Loucy (cell line): ENCODE measurements at regions not wholly inside any gene's neighbourhood (a gene's known extent, or its start where the extent isn't known, plus 50 kb on each side); places are given as distances from the start of the nearest gene placed in this dataset.

ENCODE experiments used
- H2AFZ ChIP-seq: fragments of 200-600 bp; sonication (generic); 2 replicates; pipeline ENCODE4 v1.6.0; 2016; ENCODE audit warnings: antibody characterized with exemption, mild to moderate bottlenecking, low read length, moderate library complexity
- H3F3A ChIP-seq: fragments of 200-600 bp; 2 replicates; pipeline ENCODE4 v1.6.0; 2016; ENCODE audit warnings: antibody characterized with exemption, low read depth, mild to moderate bottlenecking
- H3K27me3 ChIP-seq: fragments of 200-600 bp; sonication (generic); 2 replicates; pipeline ENCODE4 v1.6.1; 2014; ENCODE audit warnings: low read length, mild to moderate bottlenecking; ENCODE audit not compliant: insufficient read depth, poor library complexity, severe bottlenecking
- H3K36me3 ChIP-seq: fragments of 200-600 bp; sonication (generic); 2 replicates; pipeline ENCODE4 v1.6.1; 2016; ENCODE audit warnings: low read length; ENCODE audit not compliant: insufficient read depth
- H3K4me1 ChIP-seq: fragments of 200-600 bp; sonication (generic); 2 replicates; pipeline ENCODE4 v1.5.1; 2014; ENCODE audit warnings: low read length, mild to moderate bottlenecking; ENCODE audit not compliant: insufficient read depth, poor library complexity, severe bottlenecking
- H3K4me2 ChIP-seq: fragments of 200-600 bp; sonication (generic); 2 replicates; pipeline ENCODE4 v1.6.0; 2014; ENCODE audit warnings: antibody characterized with exemption, low read length, low read depth, mild to moderate bottlenecking; ENCODE audit not compliant: poor library complexity, severe bottlenecking
- H3K4me3 ChIP-seq: fragments of 200-600 bp; sonication (generic); 2 replicates; pipeline ENCODE4 v1.5.1; 2014; ENCODE audit warnings: low read length, mild to moderate bottlenecking, mixed read lengths; ENCODE audit not compliant: poor library complexity, severe bottlenecking
- H3K79me2 ChIP-seq: fragments of 200-600 bp; sonication (generic); 2 replicates; pipeline ENCODE4 v1.6.1; 2014; ENCODE audit warnings: low read length; ENCODE audit not compliant: insufficient read depth
- H3K9ac ChIP-seq: fragments of 200-600 bp; sonication (generic); 2 replicates; pipeline ENCODE4 v1.6.0; 2014; ENCODE audit warnings: mild to moderate bottlenecking, low read depth, low read length, moderate library complexity; ENCODE audit not compliant: poor library complexity, severe bottlenecking
- H3K9me2 ChIP-seq: fragments of 200-600 bp; sonication (generic); replicated peaks from 2 replicates; pipeline ENCODE4 v1.6.1; 2016; ENCODE audit warnings: low read depth, low read length, mixed read lengths
- H3K9me3 ChIP-seq: fragments of 200-600 bp; sonication (generic); 2 replicates; pipeline ENCODE4 v1.6.1; 2014; ENCODE audit warnings: mild to moderate bottlenecking, antibody characterized with exemption, low read length, low read depth; ENCODE audit not compliant: insufficient read depth
- H4K20me1 ChIP-seq: fragments of 200-600 bp; sonication (generic); 2 replicates; pipeline ENCODE4 v1.6.0; 2014; ENCODE audit warnings: antibody characterized with exemption, low read length, mild to moderate bottlenecking; ENCODE audit not compliant: insufficient read depth, poor library complexity, severe bottlenecking
- CTCF ChIP-seq: fragments of 200-600 bp; sonication (generic); conservative IDR thresholded peaks from 2 replicates; pipeline ENCODE4 v1.5.1; 2014; ENCODE audit warnings: mild to moderate bottlenecking, antibody characterized with exemption, low read length
- EZH2phosphoT487 ChIP-seq: fragments of 200-600 bp; IDR thresholded peaks from 2 replicates; pipeline ENCODE4 v1.6.1; 2018; ENCODE audit warnings: antibody characterized with exemption, mild to moderate bottlenecking, moderate library complexity, borderline replicate concordance

GRCh38 chr14:44634692-44635091 is 127.6 kb upstream of the FSCB start:
- no peak overlapping the region for H2AFZ ChIP-seq
- no peaks in the 10 kb centered on the region for H3K4me1 ChIP-seq
- H3K27me3 ChIP-seq = no peaks in the 10 kb centered on the region
- H3K36me3 ChIP-seq = no peaks in the 10 kb centered on the region
- no peak overlapping the region for H3K9ac ChIP-seq
- no peaks in the 10 kb centered on the region for H3K79me2 ChIP-seq
- no peak for TF ChIP-seq EZH2phosphoT487
- no peak for TF ChIP-seq CTCF
- H3K9me3 ChIP-seq = 0 out of 2 replicates have a peak, but pooled peaks cover 3% of the 10 kb centered on the region
- H3K9me2 ChIP-seq = no peaks in the 10 kb centered on the region
- H3K4me2 ChIP-seq = no peak overlapping the region
- H3K4me3 ChIP-seq = no peak overlapping the region
- H3F3A ChIP-seq = no peaks in the 10 kb centered on the region
- no peaks in the 10 kb centered on the region for H4K20me1 ChIP-seq

- Histone ChIP-seq H3K79me2 (no peaks in the 10 kb centered on the region), H4K20me1 (no peaks in the 10 kb centered on the region), H3K36me3 (no peaks in the 10 kb centered on the region), H3K4me3 (no peak overlapping the region), H2AFZ (no peak overlapping the region), H3K4me2 (no peak overlapping the region), H3K27me3 (no peaks in the 10 kb centered on the region), H3K9me3 (no peaks in the 10 kb centered on the region), H3K9me2 (no peaks in the 10 kb centered on the region), H3K9ac (no peak overlapping the region), H3F3A (no peaks in the 10 kb centered on the region), H3K4me1 (no peaks in the 10 kb centered on the region)
- no peak for TF ChIP-seq CTCF
- no peak for TF ChIP-seq EZH2phosphoT487
Observed at GRCh38 chr14:44626423-44626822, 119.3 kb upstream of the FSCB start.

- Histone ChIP-seq H3K4me3 (no peak overlapping the region), H2AFZ (no peak overlapping the region), H3K9me2 (no peaks in the 10 kb centered on the region), H3K9me3 (no peaks in the 10 kb centered on the region), H3K79me2 (no peaks in the 10 kb centered on the region), H3F3A (no peaks in the 10 kb centered on the region), H4K20me1 (no peaks in the 10 kb centered on the region), H3K4me1 (no peaks in the 10 kb centered on the region), H3K27me3 (no peaks in the 10 kb centered on the region), H3K36me3 (no peaks in the 10 kb centered on the region), H3K4me2 (no peak overlapping the region), H3K9ac (no peak overlapping the region)
- TF ChIP-seq EZH2phosphoT487 = no peak
- TF ChIP-seq CTCF = no peak
Observed at GRCh38 chr14:44625098-44625497, 118.0 kb upstream of the FSCB start.
